WTC11 (cell line): ENCODE measurements at regions not wholly inside any gene's neighbourhood (a gene's known extent, or its start where the extent isn't known, plus 50 kb on each side); places are given as distances from the start of the nearest gene placed in this dataset.

Source experiments
- ATAC-seq: fragments of 200-7000 bp; cut with Tn5 transposase; 2 replicates; pipeline ENCODE4 v1.10.0; 2021; ENCODE audit warnings: mild to moderate bottlenecking, moderate library complexity
- CTCF ChIA-PET: fragments of 300-600 bp; sonication (Branson Sonifier 250); formaldehyde crosslinking; loops from one replicate; lab custom pipeline; 2021; ENCODE audit warnings: antibody characterized with exemption; lab: Charles Lee
- POLR2A ChIA-PET: fragments of 350-600 bp; sonication (Branson Sonifier 250); formaldehyde crosslinking; loops from one replicate; lab custom pipeline; 2021; ENCODE audit warnings: antibody characterized with exemption; lab: Charles Lee
- DNase-seq: peaks from one replicate; pipeline ENCODE4 v3.0.0; 2021; ENCODE audit warnings: low spot score
- H3K27ac Mint-ChIP-seq: 2 replicates; pipeline ENCODE4 v1.8.0; 2021; ENCODE audit warnings: mixed read lengths
- H3K27me3 Mint-ChIP-seq: 2 replicates; pipeline ENCODE4 v1.8.0; 2021; ENCODE audit warnings: low read depth, mild to moderate bottlenecking, moderate library complexity, mixed read lengths
- H3K36me3 Mint-ChIP-seq: 2 replicates; pipeline ENCODE4 v1.8.0; 2021; ENCODE audit warnings: mixed read lengths
- H3K4me1 Mint-ChIP-seq: 2 replicates; pipeline ENCODE4 v1.8.0; 2022; ENCODE audit warnings: mixed read lengths
- H3K4me3 Mint-ChIP-seq: 2 replicates; pipeline ENCODE4 v1.8.0; 2021; ENCODE audit warnings: mild to moderate bottlenecking, moderate library complexity, mixed read lengths
- H3K9me3 Mint-ChIP-seq: 2 replicates; pipeline ENCODE4 v1.8.0; 2021; ENCODE audit warnings: mixed read lengths
- ATF1 ChIP-seq: sonication (generic); formaldehyde crosslinking; IDR thresholded peaks from 2 replicates; pipeline ENCODE4 v1.8.1; 2023; ENCODE audit warnings: mild to moderate bottlenecking, moderate library complexity, missing genetic modification reagents
- ATF6 ChIP-seq: sonication (generic); formaldehyde crosslinking; IDR thresholded peaks from 2 replicates; pipeline ENCODE4 v1.8.1; 2023; ENCODE audit warnings: mild to moderate bottlenecking, missing genetic modification reagents
- E2F1 ChIP-seq: sonication (generic); formaldehyde crosslinking; IDR thresholded peaks from 2 replicates; pipeline ENCODE4 v1.8.0; 2022; ENCODE audit warnings: mild to moderate bottlenecking, missing genetic modification reagents
- FOXJ3 ChIP-seq: sonication (generic); formaldehyde crosslinking; IDR thresholded peaks from 2 replicates; pipeline ENCODE4 v1.9.0; 2021; ENCODE audit warnings: missing genetic modification reagents, mild to moderate bottlenecking, borderline replicate concordance
- GABPB1 ChIP-seq: sonication (generic); formaldehyde crosslinking; IDR thresholded peaks from 2 replicates; pipeline ENCODE4 v1.8.1; 2023; ENCODE audit warnings: mild to moderate bottlenecking, missing genetic modification reagents
- GTF2I ChIP-seq: fragments of 250-450 bp; sonication (Bioruptor Pico); conservative IDR thresholded peaks from 2 replicates; pipeline ENCODE4 v1.4.0; 2021; ENCODE audit warnings: mild to moderate bottlenecking
- IRF1 ChIP-seq: sonication (generic); formaldehyde crosslinking; IDR thresholded peaks from 2 replicates; pipeline ENCODE4 v1.8.0; 2023; ENCODE audit warnings: missing genetic modification reagents
- JUN ChIP-seq: sonication (generic); formaldehyde crosslinking; IDR thresholded peaks from 2 replicates; pipeline ENCODE4 v1.8.0; 2023; ENCODE audit warnings: mild to moderate bottlenecking, missing genetic modification reagents
- MXD4 ChIP-seq: fragments of 250-450 bp; sonication (Bioruptor Pico); IDR thresholded peaks from 2 replicates; pipeline ENCODE4 v1.8.0; 2021; ENCODE audit warnings: mild to moderate bottlenecking, moderate library complexity, borderline replicate concordance
- SP1 ChIP-seq: sonication (generic); formaldehyde crosslinking; conservative IDR thresholded peaks from 2 replicates; pipeline ENCODE4 v1.8.1; 2022; ENCODE audit warnings: missing genetic modification reagents
- TCF7 ChIP-seq: sonication (generic); formaldehyde crosslinking; IDR thresholded peaks from 2 replicates; pipeline ENCODE4 v1.8.0; 2022; ENCODE audit warnings: mild to moderate bottlenecking, low read depth, missing genetic modification reagents, moderate library complexity
- TEAD4 ChIP-seq: sonication (generic); formaldehyde crosslinking; IDR thresholded peaks from 2 replicates; pipeline ENCODE4 v1.8.0; 2022; ENCODE audit warnings: mild to moderate bottlenecking, missing genetic modification reagents
- ZBTB21 ChIP-seq: sonication (generic); formaldehyde crosslinking; IDR thresholded peaks from 2 replicates; pipeline ENCODE4 v1.8.1; 2023; ENCODE audit warnings: mild to moderate bottlenecking, missing genetic modification reagents, borderline replicate concordance
- ZBTB43 ChIP-seq: sonication (generic); formaldehyde crosslinking; IDR thresholded peaks from 2 replicates; pipeline ENCODE4 v1.8.1; 2023; ENCODE audit warnings: mild to moderate bottlenecking, missing genetic modification reagents
- ZNF423 ChIP-seq: fragments of 250-450 bp; sonication (Bioruptor Pico); IDR thresholded peaks from 2 replicates; pipeline ENCODE4 v2.1.2; 2022; ENCODE audit warnings: mild to moderate bottlenecking, moderate library complexity
- ZNF671 ChIP-seq: fragments of 250-450 bp; sonication (Bioruptor Pico); IDR thresholded peaks from 2 replicates; pipeline ENCODE4 v1.8.0; 2021; ENCODE audit warnings: mild to moderate bottlenecking
- TF ChIP-seq, protein P1 (sequence below): fragments of 250-450 bp; sonication (Bioruptor Pico); IDR thresholded peaks from 2 replicates; pipeline ENCODE4 v1.9.0; 2021; ENCODE audit warnings: mild to moderate bottlenecking
- TF ChIP-seq, protein P2 (sequence below): fragments of 250-450 bp; sonication (Bioruptor Pico); IDR thresholded peaks from 2 replicates; pipeline ENCODE4 v2.1.2; 2022; ENCODE audit warnings: mild to moderate bottlenecking, moderate library complexity
- TF ChIP-seq, protein P3 (sequence below): sonication (generic); formaldehyde crosslinking; IDR thresholded peaks from 2 replicates; pipeline ENCODE4 v1.8.1; 2023; ENCODE audit warnings: mild to moderate bottlenecking, missing genetic modification reagents, borderline replicate concordance
- TF ChIP-seq, protein P4 (sequence below): fragments of 250-450 bp; sonication (Bioruptor Pico); IDR thresholded peaks from 2 replicates; pipeline ENCODE4 v1.8.0; 2021; ENCODE audit warnings: mild to moderate bottlenecking

- no peak for ATAC-seq
- POLR2A ChIA-PET: no interaction called here
Observed at GRCh38 chr1:243996223-243996622, 54.9 kb upstream of the ZBTB18 start.

GRCh38 chr1:243991650-243992049 is 59.4 kb upstream of the ZBTB18 start:
- POLR2A ChIA-PET: no interaction called here
- no peaks in the 10 kb centered on the region for H3K27me3 Mint-ChIP-seq
- H3K36me3 Mint-ChIP-seq: peaks cover 17% of the 10 kb centered on the region
- no peak for ATAC-seq
- no peak overlapping the region for H3K27ac Mint-ChIP-seq
- DNase-seq: no peak
- CTCF ChIA-PET: no interaction called here
- H3K9me3 Mint-ChIP-seq: peaks cover 44% of the 10 kb centered on the region
- H3K4me3 Mint-ChIP-seq: no peak overlapping the region
- H3K4me1 Mint-ChIP-seq: 0 out of 2 replicates have a peak, but pooled peaks cover 4% of the 10 kb centered on the region
- TF ChIP-seq TEAD4 (CRISPR knock-in tag): no peak
- no peak for TF ChIP-seq ATF1 (CRISPR knock-in tag)
- TF ChIP-seq, protein P1, sequence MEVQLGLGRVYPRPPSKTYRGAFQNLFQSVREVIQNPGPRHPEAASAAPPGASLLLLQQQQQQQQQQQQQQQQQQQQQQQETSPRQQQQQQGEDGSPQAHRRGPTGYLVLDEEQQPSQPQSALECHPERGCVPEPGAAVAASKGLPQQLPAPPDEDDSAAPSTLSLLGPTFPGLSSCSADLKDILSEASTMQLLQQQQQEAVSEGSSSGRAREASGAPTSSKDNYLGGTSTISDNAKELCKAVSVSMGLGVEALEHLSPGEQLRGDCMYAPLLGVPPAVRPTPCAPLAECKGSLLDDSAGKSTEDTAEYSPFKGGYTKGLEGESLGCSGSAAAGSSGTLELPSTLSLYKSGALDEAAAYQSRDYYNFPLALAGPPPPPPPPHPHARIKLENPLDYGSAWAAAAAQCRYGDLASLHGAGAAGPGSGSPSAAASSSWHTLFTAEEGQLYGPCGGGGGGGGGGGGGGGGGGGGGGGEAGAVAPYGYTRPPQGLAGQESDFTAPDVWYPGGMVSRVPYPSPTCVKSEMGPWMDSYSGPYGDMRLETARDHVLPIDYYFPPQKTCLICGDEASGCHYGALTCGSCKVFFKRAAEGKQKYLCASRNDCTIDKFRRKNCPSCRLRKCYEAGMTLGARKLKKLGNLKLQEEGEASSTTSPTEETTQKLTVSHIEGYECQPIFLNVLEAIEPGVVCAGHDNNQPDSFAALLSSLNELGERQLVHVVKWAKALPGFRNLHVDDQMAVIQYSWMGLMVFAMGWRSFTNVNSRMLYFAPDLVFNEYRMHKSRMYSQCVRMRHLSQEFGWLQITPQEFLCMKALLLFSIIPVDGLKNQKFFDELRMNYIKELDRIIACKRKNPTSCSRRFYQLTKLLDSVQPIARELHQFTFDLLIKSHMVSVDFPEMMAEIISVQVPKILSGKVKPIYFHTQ (CRISPR knock-in tag): no peak
- no peak for TF ChIP-seq E2F1 (CRISPR knock-in tag)
- TF ChIP-seq, protein P2, sequence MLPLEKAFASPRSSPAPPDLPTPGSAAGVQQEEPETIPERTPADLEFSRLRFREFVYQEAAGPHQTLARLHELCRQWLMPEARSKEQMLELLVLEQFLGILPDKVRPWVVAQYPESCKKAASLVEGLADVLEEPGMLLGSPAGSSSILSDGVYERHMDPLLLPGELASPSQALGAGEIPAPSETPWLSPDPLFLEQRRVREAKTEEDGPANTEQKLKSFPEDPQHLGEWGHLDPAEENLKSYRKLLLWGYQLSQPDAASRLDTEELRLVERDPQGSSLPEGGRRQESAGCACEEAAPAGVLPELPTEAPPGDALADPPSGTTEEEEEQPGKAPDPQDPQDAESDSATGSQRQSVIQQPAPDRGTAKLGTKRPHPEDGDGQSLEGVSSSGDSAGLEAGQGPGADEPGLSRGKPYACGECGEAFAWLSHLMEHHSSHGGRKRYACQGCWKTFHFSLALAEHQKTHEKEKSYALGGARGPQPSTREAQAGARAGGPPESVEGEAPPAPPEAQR (CRISPR knock-in tag): no peak
- TF ChIP-seq IRF1 (CRISPR knock-in tag): no peak

More at GRCh38 chr1:243996223-243996622, 54.9 kb upstream of the ZBTB18 start:
- H3K27me3 Mint-ChIP-seq: no peaks in the 10 kb centered on the region
- 0 out of 2 replicates have a peak, but pooled peaks cover 4% of the 10 kb centered on the region for H3K36me3 Mint-ChIP-seq
- no peak overlapping the region for H3K27ac Mint-ChIP-seq
- peaks cover 11% of the 10 kb centered on the region for H3K9me3 Mint-ChIP-seq
- TF ChIP-seq ZNF671 (CRISPR knock-in tag) (no peak), ZBTB21 (CRISPR knock-in tag) (no peak), FOXJ3 (CRISPR knock-in tag) (no peak), ATF6 (no peak), ZNF423 (CRISPR knock-in tag) (no peak), ZBTB43 (CRISPR knock-in tag) (no peak), MXD4 (CRISPR knock-in tag) (no peak), SP1 (CRISPR knock-in tag) (no peak), JUN (CRISPR knock-in tag) (no peak), GTF2I (CRISPR knock-in tag) (no peak), GABPB1 (CRISPR knock-in tag) (no peak), TCF7 (no peak)
- TF ChIP-seq, protein P3, sequence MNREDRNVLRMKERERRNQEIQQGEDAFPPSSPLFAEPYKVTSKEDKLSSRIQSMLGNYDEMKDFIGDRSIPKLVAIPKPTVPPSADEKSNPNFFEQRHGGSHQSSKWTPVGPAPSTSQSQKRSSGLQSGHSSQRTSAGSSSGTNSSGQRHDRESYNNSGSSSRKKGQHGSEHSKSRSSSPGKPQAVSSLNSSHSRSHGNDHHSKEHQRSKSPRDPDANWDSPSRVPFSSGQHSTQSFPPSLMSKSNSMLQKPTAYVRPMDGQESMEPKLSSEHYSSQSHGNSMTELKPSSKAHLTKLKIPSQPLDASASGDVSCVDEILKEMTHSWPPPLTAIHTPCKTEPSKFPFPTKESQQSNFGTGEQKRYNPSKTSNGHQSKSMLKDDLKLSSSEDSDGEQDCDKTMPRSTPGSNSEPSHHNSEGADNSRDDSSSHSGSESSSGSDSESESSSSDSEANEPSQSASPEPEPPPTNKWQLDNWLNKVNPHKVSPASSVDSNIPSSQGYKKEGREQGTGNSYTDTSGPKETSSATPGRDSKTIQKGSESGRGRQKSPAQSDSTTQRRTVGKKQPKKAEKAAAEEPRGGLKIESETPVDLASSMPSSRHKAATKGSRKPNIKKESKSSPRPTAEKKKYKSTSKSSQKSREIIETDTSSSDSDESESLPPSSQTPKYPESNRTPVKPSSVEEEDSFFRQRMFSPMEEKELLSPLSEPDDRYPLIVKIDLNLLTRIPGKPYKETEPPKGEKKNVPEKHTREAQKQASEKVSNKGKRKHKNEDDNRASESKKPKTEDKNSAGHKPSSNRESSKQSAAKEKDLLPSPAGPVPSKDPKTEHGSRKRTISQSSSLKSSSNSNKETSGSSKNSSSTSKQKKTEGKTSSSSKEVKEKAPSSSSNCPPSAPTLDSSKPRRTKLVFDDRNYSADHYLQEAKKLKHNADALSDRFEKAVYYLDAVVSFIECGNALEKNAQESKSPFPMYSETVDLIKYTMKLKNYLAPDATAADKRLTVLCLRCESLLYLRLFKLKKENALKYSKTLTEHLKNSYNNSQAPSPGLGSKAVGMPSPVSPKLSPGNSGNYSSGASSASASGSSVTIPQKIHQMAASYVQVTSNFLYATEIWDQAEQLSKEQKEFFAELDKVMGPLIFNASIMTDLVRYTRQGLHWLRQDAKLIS: no peak
- TF ChIP-seq, protein P4, sequence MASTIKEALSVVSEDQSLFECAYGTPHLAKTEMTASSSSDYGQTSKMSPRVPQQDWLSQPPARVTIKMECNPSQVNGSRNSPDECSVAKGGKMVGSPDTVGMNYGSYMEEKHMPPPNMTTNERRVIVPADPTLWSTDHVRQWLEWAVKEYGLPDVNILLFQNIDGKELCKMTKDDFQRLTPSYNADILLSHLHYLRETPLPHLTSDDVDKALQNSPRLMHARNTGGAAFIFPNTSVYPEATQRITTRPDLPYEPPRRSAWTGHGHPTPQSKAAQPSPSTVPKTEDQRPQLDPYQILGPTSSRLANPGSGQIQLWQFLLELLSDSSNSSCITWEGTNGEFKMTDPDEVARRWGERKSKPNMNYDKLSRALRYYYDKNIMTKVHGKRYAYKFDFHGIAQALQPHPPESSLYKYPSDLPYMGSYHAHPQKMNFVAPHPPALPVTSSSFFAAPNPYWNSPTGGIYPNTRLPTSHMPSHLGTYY (CRISPR knock-in tag): no peak
- TF ChIP-seq, all 79 proteins: peak for 0
- no peak overlapping the region for H3K4me3 Mint-ChIP-seq
- no peak for DNase-seq
- H3K4me1 Mint-ChIP-seq: 0 out of 2 replicates have a peak, but pooled peaks cover 4% of the 10 kb centered on the region
- CTCF ChIA-PET: no interaction called here
